Progenitor cell of endocrine pancreas (in vitro differentiated cells): ENCODE measurements at regions not wholly inside any gene's neighbourhood (a gene's known extent, or its start where the extent isn't known, plus 50 kb on each side); places are given as distances from the start of the nearest gene placed in this dataset.

ENCODE experiments used
- DNase-seq: peaks from one replicate; pipeline ENCODE4 v3.0.0; 2021; ENCODE audit warnings: low spot score; ENCODE audit not compliant: unreplicated experiment
- H3K27ac Mint-ChIP-seq: 2 replicates; pipeline ENCODE4 v1.8.0; 2021; ENCODE audit warnings: mild to moderate bottlenecking, moderate library complexity, mixed read lengths
- H3K27me3 Mint-ChIP-seq: 2 replicates; pipeline ENCODE4 v1.8.0; 2021; ENCODE audit warnings: mixed read lengths
- H3K36me3 Mint-ChIP-seq: 2 replicates; pipeline ENCODE4 v1.8.0; 2022; ENCODE audit warnings: mixed read lengths; ENCODE audit not compliant: insufficient read depth
- H3K4me1 Mint-ChIP-seq: 2 replicates; pipeline ENCODE4 v1.8.0; 2021; ENCODE audit warnings: low read depth, mixed read lengths
- H3K4me3 Mint-ChIP-seq: 2 replicates; pipeline ENCODE4 v1.8.0; 2021; ENCODE audit warnings: low read depth, mild to moderate bottlenecking, moderate library complexity, mixed read lengths
- H3K9me3 Mint-ChIP-seq: 2 replicates; pipeline ENCODE4 v1.8.0; 2021; ENCODE audit warnings: low read depth, mixed read lengths
- CTCF ChIP-seq: fragments of 200-600 bp; sonication (generic); IDR thresholded peaks from one replicate; pipeline ENCODE4 v1.5.0; 2021; ENCODE audit warnings: antibody characterized with exemption, mild to moderate bottlenecking; ENCODE audit not compliant: unreplicated experiment

DNA sequence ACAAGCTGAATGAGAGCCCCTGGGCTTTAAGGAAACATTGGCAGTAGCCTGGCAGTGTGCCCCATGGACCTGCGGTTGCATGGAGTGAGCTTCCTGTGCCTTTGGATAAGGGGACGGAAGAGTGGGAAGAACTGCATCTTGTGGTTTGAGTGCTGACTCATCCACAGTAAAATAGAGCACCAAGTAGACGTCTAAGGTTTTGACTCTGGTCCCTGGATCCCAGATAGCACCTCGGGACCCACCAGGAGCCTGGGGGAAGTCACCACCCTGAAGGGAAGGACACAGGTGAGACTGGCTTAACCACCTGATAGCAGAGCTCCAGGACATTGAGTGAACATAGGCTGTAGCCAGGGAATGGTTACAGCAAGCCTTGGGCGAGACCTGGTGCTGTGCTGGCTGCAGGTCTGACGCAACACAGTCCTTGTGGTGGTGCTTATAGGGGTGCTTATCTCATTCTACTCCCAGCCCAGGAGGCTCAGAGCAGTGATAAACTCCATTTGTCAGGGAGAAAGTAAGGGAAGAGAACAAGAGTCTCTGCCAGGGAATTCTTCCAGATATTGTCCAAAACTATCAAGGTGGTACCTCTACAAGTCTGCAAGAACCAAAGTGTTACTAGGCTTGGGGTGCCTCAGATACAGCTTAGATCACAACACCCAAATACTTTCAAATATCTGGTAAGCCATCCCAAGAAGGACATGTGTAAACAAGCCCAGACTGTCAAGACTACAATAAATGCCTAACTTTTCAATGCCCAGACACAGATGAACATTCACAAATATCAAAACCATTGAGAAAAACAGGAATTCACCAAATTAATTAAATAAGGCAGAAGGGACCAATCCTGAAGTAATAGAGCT lies 123.6 kb upstream of the TET2 start:
- H3K27ac Mint-ChIP-seq, result no peak overlapping the region
- H3K9me3 Mint-ChIP-seq, result peaks cover 15% of the 10 kb centered on the region
- H3K4me1 Mint-ChIP-seq, result no peaks in the 10 kb centered on the region
- no peak for TF ChIP-seq CTCF
- no peaks in the 10 kb centered on the region for H3K27me3 Mint-ChIP-seq
- no peak overlapping the region for H3K4me3 Mint-ChIP-seq
- H3K36me3 Mint-ChIP-seq, result no peaks in the 10 kb centered on the region
- no peak for DNase-seq

GRCh38 chr4:105023668-105024055 lies 123.0 kb upstream of the TET2 start:
- DNase-seq, result no peak
- Mint-ChIP-seq H3K36me3 (no peaks in the 10 kb centered on the region), H3K4me1 (no peaks in the 10 kb centered on the region), H3K4me3 (no peak overlapping the region), H3K27me3 (no peaks in the 10 kb centered on the region), H3K27ac (no peak overlapping the region), H3K9me3 (peaks cover 12% of the 10 kb centered on the region)
- no peak for TF ChIP-seq CTCF

DNA sequence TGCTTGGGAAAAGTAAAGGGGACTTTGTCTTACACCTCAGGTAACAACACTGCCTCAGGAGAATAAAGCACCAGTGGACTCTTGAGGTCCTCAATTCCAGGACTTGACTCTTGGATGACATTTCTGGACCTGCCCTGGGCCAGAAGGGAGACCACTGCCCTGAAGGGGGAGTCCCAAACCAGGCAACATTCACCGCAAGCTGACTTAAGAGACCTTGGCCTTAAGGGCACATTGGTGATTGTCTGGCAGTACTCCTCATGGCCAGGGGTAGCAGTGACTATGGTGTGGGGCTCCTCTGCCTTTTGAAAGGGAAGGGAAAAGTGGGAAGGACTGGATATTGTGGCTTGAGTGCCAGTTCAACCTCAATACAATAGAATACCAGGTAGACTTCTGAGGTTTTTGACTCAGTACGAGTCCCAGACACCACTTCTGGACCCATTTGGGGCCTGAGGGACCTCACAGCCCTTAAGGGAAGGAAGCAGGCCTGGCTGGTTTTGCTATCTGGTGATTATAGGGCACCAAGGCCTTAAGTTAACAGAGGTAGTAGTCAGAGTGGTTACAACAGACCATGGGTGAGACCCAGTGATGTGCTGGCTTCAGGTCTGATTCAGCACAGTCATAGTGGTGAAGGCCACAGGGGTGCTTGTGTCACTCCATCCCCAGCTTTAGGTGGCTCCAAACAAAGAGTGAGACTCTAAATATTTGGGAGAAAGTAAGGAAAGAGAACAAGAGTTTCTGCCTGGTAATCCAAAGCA lies 121.2 kb upstream of the TET2 start:
- no peak for TF ChIP-seq CTCF
- DNase-seq, result no peak

DNA sequence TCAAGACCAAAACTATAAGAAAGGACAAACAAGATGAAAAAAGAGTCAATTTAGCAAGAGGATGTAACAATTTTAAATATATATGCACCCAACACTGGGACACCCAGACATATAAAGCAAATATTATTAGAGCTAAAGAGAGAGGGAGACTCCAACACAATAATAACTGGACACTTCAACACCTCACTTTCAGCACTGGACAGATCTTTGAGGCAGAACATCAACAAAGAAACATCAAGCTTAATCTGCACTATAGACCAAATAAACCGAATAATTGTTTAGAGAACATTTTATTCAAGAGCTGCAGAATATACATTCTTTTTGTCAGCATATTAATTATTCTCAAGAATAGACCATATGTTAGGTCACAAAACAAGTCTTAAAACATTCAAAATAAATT lies 109.7 kb upstream of the TET2 start:
- Mint-ChIP-seq H3K27ac (no peak overlapping the region), H3K36me3 (no peaks in the 10 kb centered on the region), H3K4me3 (no peak overlapping the region), H3K27me3 (no peaks in the 10 kb centered on the region), H3K9me3 (peaks cover 20% of the 10 kb centered on the region), H3K4me1 (no peaks in the 10 kb centered on the region)
- TF ChIP-seq CTCF, result no peak
- no peak for DNase-seq

More for the DNA sequence above, 121.2 kb upstream of the TET2 start:
- H3K4me3 Mint-ChIP-seq, result no peak overlapping the region
- H3K9me3 Mint-ChIP-seq, result peaks cover 17% of the 10 kb centered on the region
- H3K27ac Mint-ChIP-seq, result no peak overlapping the region
- no peaks in the 10 kb centered on the region for H3K4me1 Mint-ChIP-seq
- no peaks in the 10 kb centered on the region for H3K27me3 Mint-ChIP-seq
- H3K36me3 Mint-ChIP-seq, result no peaks in the 10 kb centered on the region

DNA sequence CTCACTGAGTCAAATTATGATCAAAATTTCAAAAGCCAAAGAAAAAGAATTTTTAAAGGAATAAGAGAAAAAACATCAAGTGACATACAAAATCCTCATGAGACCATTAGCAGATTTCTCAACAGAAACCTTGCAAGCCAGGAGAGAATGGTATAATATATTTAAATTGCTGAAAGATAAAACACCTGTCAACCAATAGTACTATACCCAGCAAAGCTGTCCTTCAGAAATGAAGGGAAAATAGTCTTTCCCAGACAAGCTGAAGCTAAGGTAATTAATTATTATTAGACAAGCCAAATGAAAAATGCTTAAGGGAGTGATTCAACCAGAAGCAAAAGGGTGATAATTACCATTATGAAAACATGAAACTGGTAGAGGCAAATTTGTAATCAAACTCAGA lies 104.2 kb upstream of the TET2 start:
- Mint-ChIP-seq H3K9me3 (peaks cover 11% of the 10 kb centered on the region), H3K27ac (no peak overlapping the region), H3K4me3 (no peak overlapping the region), H3K27me3 (no peaks in the 10 kb centered on the region), H3K36me3 (no peaks in the 10 kb centered on the region), H3K4me1 (no peaks in the 10 kb centered on the region)
- no peak for TF ChIP-seq CTCF
- DNase-seq, result no peak
